HEK293 (cell line): ENCODE measurements at regions not wholly inside any gene's neighbourhood (a gene's known extent, or its start where the extent isn't known, plus 50 kb on each side); places are given as distances from the start of the nearest gene placed in this dataset.

ENCODE experiments used
- CTCF ChIA-PET: fragments of 350-600 bp; formaldehyde crosslinking; extraction: SDS; loops from one replicate; lab custom pipeline; 2021; ENCODE audit warnings: antibody characterized with exemption; lab: Yijun Ruan, JAX
- POLR2A ChIA-PET: fragments of 300-600 bp; formaldehyde crosslinking; extraction: SDS; loops from one replicate; lab custom pipeline; 2020; ENCODE audit warnings: antibody characterized with exemption, inconsistent platforms; lab: Yijun Ruan, JAX
- H3K27ac ChIP-seq: fragments of 200-500 bp; sonication (Bioruptor generic); 2 replicates; pipeline ENCODE4 v1.5.1; 2014; ENCODE audit warnings: low read depth, low read length, control low read depth, inconsistent platforms; ENCODE audit errors: extremely low read depth
- H3K36me3 ChIP-seq, 2 experiments: fragments of 200-500 bp in 1 of 2; sonication (Bioruptor generic) in 1 of 2; 1 replicate in 1 of 2; 2 replicates in 1 of 2; pipeline ENCODE4 v1.5.1; 2014 to 2017; ENCODE audit warnings: inconsistent platforms in 2 of 2, low read length in 2 of 2; ENCODE audit not compliant: control insufficient read depth in 2 of 2, insufficient read depth in 1 of 2
- H3K4me1 ChIP-seq: fragments of 200-500 bp; sonication (Bioruptor generic); 2 replicates; pipeline ENCODE4 v1.5.1; 2014; ENCODE audit warnings: mild to moderate bottlenecking, low read length, inconsistent platforms; ENCODE audit not compliant: control insufficient read depth, insufficient read depth
- H3K4me3 ChIP-seq: 2 replicates; pipeline ENCODE4 v1.5.1; 2011; ENCODE audit warnings: low read depth, mild to moderate bottlenecking, control low read depth, low read length, moderate library complexity
- H3K9me3 ChIP-seq: fragments of 200-500 bp; sonication (Bioruptor generic); 2 replicates; pipeline ENCODE4 v1.5.1; 2014; ENCODE audit warnings: low read depth, low read length, inconsistent platforms; ENCODE audit not compliant: control insufficient read depth, insufficient read depth
- GLI2 ChIP-seq: fragments of 450-650 bp; formaldehyde crosslinking; IDR thresholded peaks from 2 replicates; pipeline ENCODE4; 2017; ENCODE audit warnings: missing biosample characterization, missing genetic modification characterization, low read depth, borderline replicate concordance
- GLIS2 ChIP-seq: fragments of 450-650 bp; formaldehyde crosslinking; IDR thresholded peaks from 2 replicates; pipeline ENCODE4 v1.5.1; 2016; ENCODE audit warnings: missing biosample characterization, missing genetic modification characterization
- KLF1 ChIP-seq: fragments of 450-650 bp; formaldehyde crosslinking; IDR thresholded peaks from 2 replicates; pipeline ENCODE4 v1.5.1; 2016; ENCODE audit warnings: missing biosample characterization, missing genetic modification characterization
- KLF17 ChIP-seq: fragments of 450-650 bp; formaldehyde crosslinking; IDR thresholded peaks from 2 replicates; pipeline ENCODE4 v1.5.1; 2016; ENCODE audit warnings: missing biosample characterization, missing genetic modification characterization
- KLF7 ChIP-seq: fragments of 450-650 bp; formaldehyde crosslinking; IDR thresholded peaks from 2 replicates; pipeline ENCODE4 v1.5.1; 2016; ENCODE audit warnings: missing biosample characterization, missing genetic modification characterization, borderline replicate concordance
- KLF8 ChIP-seq: fragments of 450-650 bp; formaldehyde crosslinking; IDR thresholded peaks from 2 replicates; pipeline ENCODE4 v1.5.1; 2016; ENCODE audit warnings: missing biosample characterization, missing genetic modification characterization
- ZBTB17 ChIP-seq: fragments of 450-650 bp; formaldehyde crosslinking; IDR thresholded peaks from 2 replicates; pipeline ENCODE4 v1.5.1; 2016; ENCODE audit warnings: missing biosample characterization, missing genetic modification characterization
- ZBTB7A ChIP-seq: fragments of 450-650 bp; formaldehyde crosslinking; IDR thresholded peaks from 2 replicates; pipeline ENCODE4 v1.5.1; 2016; ENCODE audit warnings: low read depth, missing biosample characterization, missing genetic modification characterization
- ZFHX2 ChIP-seq: fragments of 450-650 bp; formaldehyde crosslinking; conservative IDR thresholded peaks from 2 replicates; pipeline ENCODE4 v1.5.1; 2016; ENCODE audit warnings: missing biosample characterization, missing genetic modification characterization
- ZNF146 ChIP-seq: fragments of 450-650 bp; formaldehyde crosslinking; IDR thresholded peaks from 2 replicates; pipeline ENCODE4 v1.5.1; 2016; ENCODE audit warnings: missing biosample characterization, missing genetic modification characterization
- ZNF280D ChIP-seq: fragments of 450-650 bp; formaldehyde crosslinking; IDR thresholded peaks from 2 replicates; pipeline ENCODE4 v1.5.1; 2016; ENCODE audit warnings: missing biosample characterization, missing genetic modification characterization
- ZNF292 ChIP-seq: fragments of 450-650 bp; formaldehyde crosslinking; IDR thresholded peaks from 2 replicates; pipeline ENCODE4 v1.5.1; 2016; ENCODE audit warnings: low read depth, missing biosample characterization, missing genetic modification characterization, borderline replicate concordance
- ZNF311 ChIP-seq: fragments of 450-650 bp; formaldehyde crosslinking; IDR thresholded peaks from 2 replicates; pipeline ENCODE4 v1.5.1; 2017; ENCODE audit warnings: missing biosample characterization, missing genetic modification characterization, borderline replicate concordance
- ZNF529 ChIP-seq: fragments of 450-650 bp; formaldehyde crosslinking; IDR thresholded peaks from 2 replicates; pipeline ENCODE4 v1.5.1; 2017; ENCODE audit warnings: missing genetic modification characterization, missing biosample characterization; ENCODE audit not compliant: insufficient replicate concordance
- ZNF580 ChIP-seq: fragments of 450-650 bp; formaldehyde crosslinking; IDR thresholded peaks from 2 replicates; pipeline ENCODE4 v1.5.1; 2016; ENCODE audit warnings: missing biosample characterization, missing genetic modification characterization
- ZNF585B ChIP-seq: fragments of 450-650 bp; formaldehyde crosslinking; IDR thresholded peaks from 2 replicates; pipeline ENCODE4 v1.5.1; 2016; ENCODE audit warnings: missing biosample characterization, missing genetic modification characterization
- ZNF660 ChIP-seq: fragments of 450-650 bp; IDR thresholded peaks from 2 replicates; pipeline ENCODE4 v1.5.1; 2018; ENCODE audit warnings: missing biosample characterization, mild to moderate bottlenecking, missing genetic modification characterization
- ZNF843 ChIP-seq: fragments of 450-650 bp; formaldehyde crosslinking; IDR thresholded peaks from 2 replicates; pipeline ENCODE4 v1.5.1; 2016; ENCODE audit warnings: missing biosample characterization, missing genetic modification characterization
- ZSCAN18 ChIP-seq: fragments of 450-650 bp; formaldehyde crosslinking; IDR thresholded peaks from 2 replicates; pipeline ENCODE4 v1.5.1; 2016; ENCODE audit warnings: missing biosample characterization, missing genetic modification characterization
- ZSCAN23 ChIP-seq: fragments of 450-650 bp; formaldehyde crosslinking; IDR thresholded peaks from 2 replicates; pipeline ENCODE4 v1.5.1; 2016; ENCODE audit warnings: missing biosample characterization, missing genetic modification characterization

- H3K4me1 ChIP-seq, result no peaks in the 10 kb centered on the region
- TF ChIP-seq ZNF292 (tag by site-specific recombination) (no peak), KLF7 (no peak)
Measured at GRCh38 chr2:42957861-42958301, 165.5 kb upstream of the HAAO start.

GRCh38 chr2:42957109-42957860 lies 164.9 kb upstream of the HAAO start:
- no peaks in the 10 kb centered on the region for H3K36me3 ChIP-seq
- POLR2A ChIA-PET, result no interaction called here
- no peak for TF ChIP-seq ZNF843 (tag by site-specific recombination)
- no peak overlapping the region for H3K4me3 ChIP-seq
- H3K27ac ChIP-seq, result no peak overlapping the region
- no peaks in the 10 kb centered on the region for H3K9me3 ChIP-seq
- H3K4me1 ChIP-seq, result no peaks in the 10 kb centered on the region
- CTCF ChIA-PET, result interaction anchor here (0.6 kb wide), 1 partner anchor 66 kb away, joined by 4 read pairs; no protein-coding TSS in a partner anchor

More at GRCh38 chr2:42957861-42958301, 165.5 kb upstream of the HAAO start:
- Histone ChIP-seq H3K9me3 (no peaks in the 10 kb centered on the region), H3K36me3 (no peaks in the 10 kb centered on the region), H3K27ac (no peak overlapping the region), H3K4me3 (no peak overlapping the region)
- POLR2A ChIA-PET, result no interaction called here
- CTCF ChIA-PET, result interaction anchor here (0.6 to 1.4 kb wide), 2 partner anchors 66 to 269 kb away, joined by 4 to 5 read pairs; partner anchors contain the start of gene ZFP36L2

- Histone ChIP-seq H3K27ac (no peak overlapping the region), H3K9me3 (no peaks in the 10 kb centered on the region), H3K4me3 (no peak overlapping the region), H3K36me3 (no peaks in the 10 kb centered on the region), H3K4me1 (no peaks in the 10 kb centered on the region)
- POLR2A ChIA-PET, result interaction anchor here (0.9 kb wide), 1 partner anchor 274 kb away, joined by 3 read pairs; no protein-coding TSS in a partner anchor
- TF ChIP-seq ZNF529 (tag by site-specific recombination) (no peak), KLF8 (tag by site-specific recombination) (no peak), ZNF585B (tag by site-specific recombination) (no peak), GLIS2 (tag by site-specific recombination) (no peak)
- CTCF ChIA-PET, result interaction anchor here (0.6 to 0.7 kb wide), 3 partner anchors 21 to 66 kb away, joined by 3 to 4 read pairs (median 3); no protein-coding TSS in a partner anchor
Measured at GRCh38 chr2:42954227-42954962, 162.0 kb upstream of the HAAO start.

- Histone ChIP-seq H3K9me3 (no peaks in the 10 kb centered on the region), H3K4me3 (no peak overlapping the region), H3K36me3 (no peaks in the 10 kb centered on the region), H3K4me1 (no peaks in the 10 kb centered on the region), H3K27ac (no peak overlapping the region)
- ChIA-PET POLR2A (interaction anchor here (1.1 kb wide), 1 partner anchor 270 kb away, joined by 3 read pairs; no protein-coding TSS in a partner anchor), CTCF (interaction anchor here (0.6 kb wide), 1 partner anchor 124 kb away, joined by 3 read pairs; no protein-coding TSS in a partner anchor)
- no peak for TF ChIP-seq ZNF660 (tag by site-specific recombination)
- no peak for TF ChIP-seq ZNF311 (tag by site-specific recombination)
- TF ChIP-seq KLF1 (tag by site-specific recombination), result peak; percentile 82
- no peak for TF ChIP-seq ZNF580 (tag by site-specific recombination)
- no peak for TF ChIP-seq ZBTB7A (tag by site-specific recombination)
- no peak for TF ChIP-seq ZSCAN23
- TF ChIP-seq ZBTB17 (tag by site-specific recombination), result peak; percentile 48
- TF ChIP-seq ZNF146 (tag by site-specific recombination), result no peak
- no peak for TF ChIP-seq GLI2 (tag by site-specific recombination)
- peak; percentile 77 for TF ChIP-seq KLF17
- no peak for TF ChIP-seq ZNF280D (tag by site-specific recombination)
- TF ChIP-seq ZFHX2 (tag by site-specific recombination), result no peak
- TF ChIP-seq ZSCAN18 (tag by site-specific recombination), result no peak
Measured at GRCh38 chr2:42953216-42953615, 160.8 kb upstream of the HAAO start.
